ENCODE measurements at regions not wholly inside any gene's neighbourhood (a gene's known extent, or its start where the extent isn't known, plus 50 kb on each side); places are given as distances from the start of the nearest gene placed in this dataset.

- H2AFZ ChIP-seq (ENCODE audit: control insufficient read depth, low read length), result no peak overlapping the region
- no peaks in the 10 kb centered on the region for H4K20me1 ChIP-seq (ENCODE audit: control insufficient read depth, extremely low read depth, insufficient read depth, low read length)
- no peak for TF ChIP-seq CTCF (optimal IDR thresholded peaks at IDR 0.05 in 1 of 3, IDR thresholded peaks at IDR 0.05 in 1 of 3, conservative IDR thresholded peaks at IDR 0.05 in 1 of 3; ENCODE audit: extremely low read depth in 1 of 3, insufficient read depth in 2 of 3, low read length in 3 of 3)
- no peak for TF ChIP-seq EZH2 (IDR thresholded peaks at IDR 0.05; ENCODE audit: low read length)
- no peak overlapping the region for H3K27ac ChIP-seq (ENCODE audit: control insufficient read depth, insufficient read depth, low read length)
- H3K27me3 ChIP-seq (ENCODE audit: control insufficient read depth, extremely low read depth, insufficient read depth, low read length), result no peaks in the 10 kb centered on the region
- no peak overlapping the region for H3K4me2 ChIP-seq (ENCODE audit: control insufficient read depth, extremely low read depth, insufficient read depth, low read depth, low read length)
- FAIRE-seq (no peak), DNase-seq (ENCODE audit: low read depth, low spot score) (no peak)
- no peaks in the 10 kb centered on the region for H3K79me2 ChIP-seq (ENCODE audit: control insufficient read depth, insufficient read depth, low read length)
- H3K9ac ChIP-seq (ENCODE audit: control insufficient read depth, extremely low read depth, insufficient read depth, low read length), result no peak overlapping the region
- H3K9me3 ChIP-seq (ENCODE audit: control insufficient read depth, low read depth, low read length), result no peaks in the 10 kb centered on the region
- H3K4me1 ChIP-seq (ENCODE audit: control insufficient read depth, extremely low read depth, insufficient read depth, low read length), result no peaks in the 10 kb centered on the region
- no peak overlapping the region for H3K4me3 ChIP-seq (ENCODE audit: control insufficient read depth in 2 of 3, extremely low read depth in 1 of 3, insufficient read depth in 2 of 3, low read depth in 1 of 3, low read length in 3 of 3)
- H3K36me3 ChIP-seq (ENCODE audit: control insufficient read depth in 2 of 2, extremely low read depth in 1 of 2, insufficient read depth in 2 of 2, low read length in 2 of 2), result no peaks in the 10 kb centered on the region
- no peaks in the 10 kb centered on the region for H3K9me1 ChIP-seq (ENCODE audit: control insufficient read depth, extremely low read depth, insufficient read depth, low read length)
- dilution Hi-C loops (cut with MboI; ENCODE audit: extremely low pct_ligation_motif_present, low sequenced_read_pairs), result no loop called here
Measured at GRCh38 chr4:13081830-13082229, 402.3 kb downstream of the RAB28 start.

- Histone ChIP-seq H3K4me1 (ENCODE audit: control insufficient read depth, extremely low read depth, insufficient read depth, low read length) (no peaks in the 10 kb centered on the region), H3K9me3 (ENCODE audit: control insufficient read depth, low read depth, low read length) (no peaks in the 10 kb centered on the region), H2AFZ (ENCODE audit: control insufficient read depth, low read length) (no peak overlapping the region), H3K79me2 (ENCODE audit: control insufficient read depth, insufficient read depth, low read length) (no peaks in the 10 kb centered on the region), H3K9ac (ENCODE audit: control insufficient read depth, extremely low read depth, insufficient read depth, low read length) (no peak overlapping the region), H3K36me3 (ENCODE audit: control insufficient read depth in 2 of 2, extremely low read depth in 1 of 2, insufficient read depth in 2 of 2, low read length in 2 of 2) (no peaks in the 10 kb centered on the region), H3K27ac (ENCODE audit: control insufficient read depth, insufficient read depth, low read length) (no peak overlapping the region), H3K4me2 (ENCODE audit: control insufficient read depth, extremely low read depth, insufficient read depth, low read depth, low read length) (no peak overlapping the region), H3K4me3 (ENCODE audit: control insufficient read depth in 2 of 3, extremely low read depth in 1 of 3, insufficient read depth in 2 of 3, low read depth in 1 of 3, low read length in 3 of 3) (no peak overlapping the region), H3K27me3 (ENCODE audit: control insufficient read depth, extremely low read depth, insufficient read depth, low read length) (no peaks in the 10 kb centered on the region), H3K9me1 (ENCODE audit: control insufficient read depth, extremely low read depth, insufficient read depth, low read length) (no peaks in the 10 kb centered on the region), H4K20me1 (ENCODE audit: control insufficient read depth, extremely low read depth, insufficient read depth, low read length) (no peaks in the 10 kb centered on the region)
- FAIRE-seq (no peak), DNase-seq (ENCODE audit: low read depth, low spot score) (no peak)
- TF ChIP-seq EZH2 (IDR thresholded peaks at IDR 0.05; ENCODE audit: low read length) (no peak), CTCF (optimal IDR thresholded peaks at IDR 0.05 in 1 of 3, IDR thresholded peaks at IDR 0.05 in 1 of 3, conservative IDR thresholded peaks at IDR 0.05 in 1 of 3; ENCODE audit: extremely low read depth in 1 of 3, insufficient read depth in 2 of 3, low read length in 3 of 3) (no peak)
- dilution Hi-C loops (cut with MboI; ENCODE audit: extremely low pct_ligation_motif_present, low sequenced_read_pairs), result no loop called here
Measured at GRCh38 chr4:13067077-13067476, 417.1 kb downstream of the RAB28 start.

All from keratinocyte (primary cell).